ENCODE measurements at regions not wholly inside any gene's neighbourhood (a gene's known extent, or its start where the extent isn't known, plus 50 kb on each side); places are given as distances from the start of the nearest gene placed in this dataset.

DNA sequence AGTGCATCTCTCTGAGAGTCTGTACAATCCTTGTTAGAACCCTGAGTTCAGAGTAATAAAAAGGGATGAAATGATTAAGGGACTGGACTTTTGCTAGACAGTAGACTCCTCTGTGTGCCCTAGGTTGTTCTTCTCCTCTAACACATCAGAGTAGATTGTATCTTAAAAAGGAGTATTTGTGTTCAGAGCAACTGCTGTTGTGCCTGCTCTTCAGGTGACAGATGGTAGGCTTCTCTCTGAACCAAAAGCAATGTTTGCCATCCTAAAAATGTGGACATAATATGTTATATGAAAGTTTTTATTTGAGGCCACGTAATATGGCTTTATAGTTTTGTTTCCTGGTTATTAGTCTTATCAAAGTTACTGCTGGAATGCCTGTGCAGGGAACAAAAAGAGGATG, 588.6 kb upstream of the FAT1 start:
- Histone ChIP-seq H3K79me1 (ENCODE audit: low read depth, low read length) (no peaks in the 10 kb centered on the region), H3K4ac (replicated peaks; ENCODE audit: insufficient read length, low read depth, low read length) (no peak overlapping the region), H4K8ac (ENCODE audit: extremely low read depth, insufficient read depth, low read length) (no peak overlapping the region), H3K9me3 (ENCODE audit: insufficient read depth in 2 of 2, low read depth in 1 of 2, low read length in 1 of 2) (no peaks in the 10 kb centered on the region), H3K36me3 (ENCODE audit: control insufficient read depth in 2 of 4, insufficient read depth in 4 of 4, low read length in 3 of 4) (no peaks in the 10 kb centered on the region; a peak in 1 of 8 replicates), H3K4me3 (ENCODE audit: extremely low read depth in 1 of 4, insufficient read depth in 2 of 4, low read depth in 3 of 4, low read length in 4 of 4) (no peak overlapping the region), H2BK120ac (replicated peaks; ENCODE audit: low read depth, low read length) (no peak overlapping the region), H3K23me2 (ENCODE audit: low read depth, low read length) (no peaks in the 10 kb centered on the region), H2BK15ac (ENCODE audit: low read length) (no peak overlapping the region), H3K18ac (ENCODE audit: extremely low read depth, low read length) (no peak overlapping the region), H3K27me3 (replicated peaks in 1 of 4; ENCODE audit: control insufficient read depth in 3 of 4, extremely low read depth in 1 of 4, insufficient read depth in 3 of 4, low read length in 3 of 4) (no peaks in the 10 kb centered on the region), H3K27ac (ENCODE audit: low read depth, low read length) (no peak overlapping the region), H3K4me2 (ENCODE audit: insufficient read depth in 1 of 2, low read depth in 2 of 2, low read length in 2 of 2) (no peak overlapping the region), H3K23ac (ENCODE audit: insufficient read length) (no peak overlapping the region), H2AFZ (ENCODE audit: low read length) (no peak overlapping the region), H3K14ac (ENCODE audit: insufficient read length) (no peak overlapping the region), H4K20me1 (replicated peaks in 1 of 2; ENCODE audit: control insufficient read depth in 1 of 2, insufficient read depth in 2 of 2, low read length in 2 of 2) (no peaks in the 10 kb centered on the region), H2BK20ac (ENCODE audit: low read length) (no peak overlapping the region), H3K79me2 (ENCODE audit: control insufficient read depth in 1 of 2, insufficient read depth in 2 of 2, low read length in 2 of 2) (no peaks in the 10 kb centered on the region), H2BK5ac (ENCODE audit: low read depth, low read length) (no peak overlapping the region), H3K9ac (replicated peaks in 1 of 4; ENCODE audit: extremely low read depth in 1 of 4, low read depth in 3 of 4, low read length in 3 of 4) (no peak overlapping the region), H3K56ac (replicated peaks; ENCODE audit: insufficient read length, low read depth, low read length) (no peak overlapping the region), H4K91ac (replicated peaks; ENCODE audit: insufficient read length, low read length) (no peak overlapping the region), H2BK12ac (ENCODE audit: low read depth, low read length) (no peak overlapping the region), H3K4me1 (replicated peaks in 1 of 4; ENCODE audit: control insufficient read depth in 3 of 4, insufficient read depth in 4 of 4, low read length in 3 of 4) (no peaks in the 10 kb centered on the region), H2AK5ac (ENCODE audit: low read depth, low read length) (no peak overlapping the region), H4K5ac (ENCODE audit: insufficient read length, low read depth, low read length) (no peak overlapping the region)
- 83% methylated on average over 1 of the region's 1 CpG; no CpG with 5 or more reads in 1 of the 2 experiments for WGBS, 2 experiments (ENCODE audit: extremely low coverage in 1 of 2, insufficient coverage in 1 of 2, insufficient read length in 1 of 2, insufficient replicate concordance in 2 of 2, low coverage in 1 of 2, low lambda C conversion rate in 2 of 2, missing lambda C conversion rate in 1 of 2)
- ChIA-PET CTCF (ENCODE audit: partially characterized antibody) (no interaction called here), POLR2A (ENCODE audit: partially characterized antibody) (no interaction called here)
- FAIRE-seq (no peak), DNase-seq (ENCODE audit: low read depth in 1 of 2, low spot score in 2 of 2) (no peak)
- TF ChIP-seq KDM1A (IDR thresholded peaks at IDR 0.05; ENCODE audit: borderline replicate concordance, low read length) = no peak
- no peak for TF ChIP-seq ZNF274 (IDR thresholded peaks at IDR 0.05; ENCODE audit: borderline replicate concordance, extremely low read depth, low read length)
- no peak for TF ChIP-seq CEBPB (IDR thresholded peaks at IDR 0.05; ENCODE audit: low read depth, low read length)
- TF ChIP-seq BACH1 (IDR thresholded peaks at IDR 0.05; ENCODE audit: low read length) = no peak
- no peak for TF ChIP-seq HDAC6 (IDR thresholded peaks at IDR 0.05; ENCODE audit: low read depth, low read length)
- no peak for TF ChIP-seq SP1 (IDR thresholded peaks at IDR 0.05; ENCODE audit: low read depth, low read length)
- no peak for TF ChIP-seq JUN (IDR thresholded peaks at IDR 0.05; ENCODE audit: low read depth, low read length)
- TF ChIP-seq SP2 (IDR thresholded peaks at IDR 0.05; ENCODE audit: low read length) = no peak
- TF ChIP-seq EP300 (IDR thresholded peaks at IDR 0.05; ENCODE audit: borderline replicate concordance in 1 of 2, low read depth in 2 of 2, low read length in 2 of 2) = no peak

All from H1 (cell line).